NAMALWA (cell line): ENCODE measurements at regions not wholly inside any gene's neighbourhood (a gene's known extent, or its start where the extent isn't known, plus 50 kb on each side); places are given as distances from the start of the nearest gene placed in this dataset.
A peak's percentile ranks its signal among the peaks of the same experiment; 100 is the strongest.

Experiments
- DNase-seq: peaks from one replicate; pipeline ENCODE4 v3.0.0-alpha.2; 2015; ENCODE audit warnings: low spot score

DNA sequence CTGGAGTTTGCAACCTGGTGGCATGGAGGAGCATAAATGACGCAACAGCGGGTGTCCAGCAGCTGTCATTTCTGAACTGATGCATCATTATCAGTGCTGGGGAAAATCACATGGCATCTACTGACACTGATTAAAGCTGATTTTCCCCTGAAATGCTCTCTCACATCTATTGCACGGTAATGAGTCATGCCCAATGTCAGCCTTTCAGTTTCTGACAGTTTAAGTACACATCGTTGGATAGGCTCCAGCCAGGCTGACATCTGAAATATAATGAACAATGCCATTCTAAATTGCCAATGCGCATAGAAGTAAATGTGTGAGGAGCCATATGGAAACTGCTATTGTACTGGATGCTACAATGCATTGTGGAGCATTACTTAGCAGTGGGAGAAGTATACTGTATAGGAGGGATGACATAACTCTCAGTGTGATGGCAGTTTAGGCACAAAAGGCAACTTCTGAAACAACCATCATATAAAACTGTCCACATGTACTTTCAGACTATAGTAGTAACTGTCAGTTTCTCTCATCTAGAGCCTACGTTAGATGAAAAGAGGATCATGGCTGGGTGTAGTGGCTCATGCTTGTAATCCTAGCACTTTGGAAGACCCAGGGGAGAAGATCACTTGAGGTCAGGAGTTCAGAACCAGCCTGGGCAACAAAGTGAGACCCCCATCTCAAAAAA is 389.3 kb upstream of the DMAC1 start:
- no peak for DNase-seq

DNA sequence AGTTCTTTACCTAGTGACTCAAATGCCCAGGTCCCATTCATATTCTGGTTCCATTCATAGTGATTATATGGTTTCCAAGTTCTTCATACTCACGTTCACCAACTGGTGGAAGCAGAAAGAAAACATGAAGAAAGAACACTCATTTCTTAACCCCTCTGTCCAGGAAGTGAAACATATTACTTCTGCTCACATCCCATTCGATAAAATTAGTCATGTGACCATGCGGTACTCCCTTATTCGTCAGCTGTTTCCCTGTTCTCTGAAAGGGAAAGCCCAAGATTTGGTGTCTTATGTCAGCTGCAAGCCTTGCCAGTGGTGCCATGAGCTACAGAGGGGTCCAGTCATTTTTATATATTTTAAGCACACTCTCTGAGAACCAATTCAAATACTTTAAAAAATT is 387.0 kb upstream of the DMAC1 start:
- DNase-seq = peak; percentile 76

DNA sequence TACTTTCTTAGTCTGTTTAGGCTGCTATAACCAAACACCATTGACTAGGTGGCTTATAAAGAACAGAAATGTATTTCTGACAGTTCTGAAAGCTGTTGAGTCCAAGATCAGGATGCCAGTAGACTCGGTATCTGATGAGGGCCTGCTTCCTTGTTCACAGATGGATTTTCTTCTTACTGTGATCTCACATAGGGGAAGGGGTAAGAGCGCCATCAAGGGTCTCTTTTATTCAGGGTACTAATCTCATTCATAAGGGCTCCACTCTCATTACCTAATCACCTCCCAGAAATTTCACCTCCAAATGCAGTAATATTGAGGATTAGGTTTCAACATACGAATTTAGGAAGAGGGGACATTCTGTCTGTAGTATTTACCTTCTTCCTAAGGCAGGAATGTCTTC is 384.0 kb upstream of the DMAC1 start:
- DNase-seq = no peak

GRCh38 chr9:8179381-8180053 is 379.9 kb upstream of the DMAC1 start:
- no peak for DNase-seq

- no peak for DNase-seq
These were observed 372.4 kb upstream of the DMAC1 start for GRCh38 chr9:8172000-8172399.

DNA sequence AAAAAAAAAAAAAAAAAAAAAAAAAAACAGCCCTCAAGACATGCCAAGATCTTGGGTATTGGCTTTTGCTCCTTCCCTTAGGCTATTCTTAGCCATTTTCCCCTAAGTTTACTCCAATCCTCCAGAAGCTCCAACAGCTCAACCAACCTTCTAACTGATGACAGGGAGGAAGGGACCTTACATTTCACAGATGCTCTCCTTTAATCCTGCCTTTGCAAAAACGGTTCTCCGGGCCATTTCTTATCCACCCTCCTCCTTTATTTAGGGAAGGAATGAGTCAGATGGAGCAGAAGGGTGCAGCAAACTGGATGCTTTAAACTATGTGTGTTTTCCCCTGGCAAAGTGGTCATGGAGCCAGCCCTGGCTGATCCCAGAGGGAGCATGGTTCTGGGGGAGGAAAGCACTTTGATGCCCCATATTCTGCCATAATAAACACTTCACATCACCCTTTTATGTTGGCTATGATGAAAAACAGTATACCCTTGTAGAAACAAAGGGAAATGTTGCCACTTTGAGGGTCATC is 369.4 kb upstream of the DMAC1 start:
- DNase-seq = no peak

DNA sequence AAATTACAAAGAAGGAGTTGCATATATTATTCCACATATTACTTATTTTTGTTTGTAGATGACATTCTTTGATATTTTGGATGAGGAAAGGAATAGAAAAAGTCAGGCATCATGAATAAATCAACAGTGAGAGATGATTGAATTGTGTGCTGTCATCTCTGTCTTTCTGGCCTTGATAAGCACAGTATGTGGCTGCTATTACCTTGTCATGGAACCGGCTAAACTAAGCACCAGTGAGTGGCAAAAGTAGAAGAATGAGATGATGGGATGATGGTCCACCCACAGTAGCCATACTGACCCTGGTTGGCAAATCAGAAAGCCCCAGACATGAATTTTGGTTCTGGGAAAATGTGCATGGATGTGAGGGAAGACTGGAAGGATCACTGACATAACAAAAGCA is 361.2 kb upstream of the DMAC1 start:
- no peak for DNase-seq

DNA sequence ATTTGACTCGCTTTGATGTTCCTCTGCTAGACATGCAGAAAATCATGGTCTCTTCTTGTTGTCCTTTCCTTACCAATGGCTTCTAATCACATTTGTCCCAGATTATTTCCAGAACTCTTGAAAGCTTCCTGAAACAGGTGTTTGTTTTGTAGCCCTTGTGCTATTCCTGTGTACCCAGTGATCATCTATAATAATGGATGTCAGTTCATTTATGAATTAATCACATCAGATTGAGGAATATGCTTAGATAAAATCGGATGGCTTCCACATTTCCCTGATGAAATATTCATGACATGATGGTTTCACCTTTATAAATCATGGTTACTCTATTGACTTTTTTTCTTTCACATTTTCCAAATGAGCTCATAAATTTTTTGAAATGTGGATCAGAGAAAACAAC is 359.0 kb upstream of the DMAC1 start:
- DNase-seq = no peak

GRCh38 chr9:8157683-8158324 is 358.2 kb upstream of the DMAC1 start:
- DNase-seq = no peak

GRCh38 chr9:8156346-8156745 is 356.8 kb upstream of the DMAC1 start:
- peak; percentile 2 for DNase-seq

DNA sequence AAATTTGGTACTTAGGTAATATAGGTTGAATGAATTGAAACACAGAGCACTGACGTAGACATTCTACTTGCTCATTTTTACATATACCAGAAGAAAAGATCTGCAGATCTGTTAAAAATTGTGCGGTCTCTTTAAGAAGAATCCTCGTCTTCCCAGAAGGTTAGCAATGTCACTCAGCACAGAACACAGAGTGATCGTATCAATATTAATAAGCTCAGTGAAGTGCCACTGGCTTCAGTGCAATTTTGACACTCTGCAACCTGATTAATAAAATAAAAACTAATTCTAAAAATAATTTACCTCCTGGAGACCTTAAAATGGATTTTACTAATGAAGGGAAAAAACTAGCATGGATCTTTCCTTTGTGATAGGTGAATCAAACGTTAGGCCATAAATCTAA is 356.1 kb upstream of the DMAC1 start:
- no peak for DNase-seq

GRCh38 chr9:8143677-8144076 is 344.1 kb upstream of the DMAC1 start:
- no peak for DNase-seq

GRCh38 chr9:8140557-8140956 is 341.0 kb upstream of the DMAC1 start:
- DNase-seq = no peak

GRCh38 chr9:8139756-8140155 is 340.2 kb upstream of the DMAC1 start:
- no peak for DNase-seq

- DNase-seq = no peak
These were observed 336.9 kb upstream of the DMAC1 start for GRCh38 chr9:8136477-8136876.

- DNase-seq = no peak
These were observed 335.1 kb upstream of the DMAC1 start for GRCh38 chr9:8134635-8135034.

- DNase-seq = no peak
These were observed 334.0 kb upstream of the DMAC1 start for GRCh38 chr9:8133606-8134005.

GRCh38 chr9:8115570-8115969 is 316.0 kb upstream of the DMAC1 start:
- no peak for DNase-seq

DNA sequence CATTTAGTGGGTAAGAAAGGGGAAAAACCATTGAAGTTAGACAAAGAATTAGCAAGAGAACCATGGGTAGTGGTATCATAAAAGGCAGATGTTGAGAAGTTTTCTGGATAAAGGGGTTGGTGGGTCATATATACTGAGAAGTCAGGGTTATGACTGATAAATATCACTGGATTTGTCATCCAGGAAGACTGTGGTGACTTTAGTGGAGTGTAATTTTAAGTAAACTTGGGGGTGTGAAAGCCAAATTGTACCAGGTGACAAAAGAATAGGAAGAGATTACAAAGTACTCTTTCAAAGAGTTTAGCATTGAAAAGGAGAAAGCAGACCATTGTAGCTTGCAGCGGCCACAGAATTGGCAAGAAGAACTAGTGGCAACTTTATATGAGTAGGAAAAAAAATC is 315.2 kb upstream of the DMAC1 start:
- no peak for DNase-seq

DNA sequence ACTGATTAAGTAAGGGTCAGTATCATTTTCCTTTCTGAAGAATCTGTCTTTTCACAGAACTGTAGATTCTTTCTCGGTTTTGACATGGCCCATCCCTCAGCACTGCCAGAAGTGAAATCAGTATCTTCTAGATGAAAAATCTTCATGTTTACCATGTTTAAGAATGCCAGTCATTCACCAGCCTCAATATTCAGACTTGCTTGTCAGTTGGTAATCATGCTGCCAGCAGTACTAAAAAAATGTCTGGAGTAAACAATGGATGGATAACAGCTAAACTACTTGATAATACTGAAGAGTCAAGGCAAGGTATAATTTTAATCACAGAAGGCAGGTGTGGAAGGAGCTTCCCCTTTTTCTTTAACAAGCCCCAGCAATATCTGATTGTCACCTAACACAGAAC is 306.8 kb upstream of the DMAC1 start:
- no peak for DNase-seq

GRCh38 chr9:8101607-8102006 is 302.0 kb upstream of the DMAC1 start:
- DNase-seq = no peak

DNA sequence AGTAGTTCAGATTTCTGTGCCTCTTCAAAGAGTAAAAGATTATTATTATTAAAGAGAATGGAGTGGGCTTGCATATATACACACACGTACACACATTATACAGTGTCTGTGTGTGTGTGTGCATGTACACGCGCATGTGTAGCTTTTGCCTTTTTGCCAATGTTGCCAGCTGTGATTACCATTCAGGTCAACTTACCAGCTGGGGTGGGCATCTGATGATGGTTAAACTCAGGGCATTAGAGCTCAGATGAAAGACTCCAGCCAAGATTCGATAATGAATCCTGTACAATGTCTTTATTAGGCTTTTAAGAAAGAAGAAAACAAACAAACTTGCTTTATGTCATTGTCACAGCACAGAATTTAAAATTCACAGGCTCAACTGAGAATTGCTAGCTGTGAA is 296.5 kb upstream of the DMAC1 start:
- no peak for DNase-seq

DNA sequence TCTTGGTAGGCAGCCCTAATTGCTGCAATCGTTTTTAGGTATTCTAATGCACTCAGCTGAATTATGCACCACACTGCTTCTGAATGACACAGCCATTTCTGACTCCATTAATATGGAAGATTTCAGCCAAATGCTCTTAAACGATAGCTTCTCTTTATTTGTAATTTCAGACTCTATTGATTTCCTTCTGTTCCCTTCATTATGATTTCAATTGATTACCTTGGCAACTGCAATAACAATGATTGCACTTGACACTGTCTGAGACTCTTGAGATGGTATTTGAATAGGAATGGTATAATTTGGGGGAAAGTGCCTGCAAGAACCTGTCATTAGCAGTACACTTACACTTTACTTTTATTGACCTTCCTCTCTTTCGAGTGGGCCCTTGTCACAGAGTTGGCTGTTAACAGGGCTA is 296.1 kb upstream of the DMAC1 start:
- no peak for DNase-seq
